BE2C (cell line): ENCODE measurements at regions not wholly inside any gene's neighbourhood (a gene's known extent, or its start where the extent isn't known, plus 50 kb on each side); places are given as distances from the start of the nearest gene placed in this dataset.
"Not testable (repeated sequence)": the region's sequence is repeated elsewhere in the genome, so short reads cannot be mapped to it uniquely, and the experiment has no call there.

Experiments used
- DNase-seq: peaks from one replicate; pipeline ENCODE4 v3.0.0-alpha.2; 2020
- H3K27me3 ChIP-seq: fragments of 250-450 bp; sonication (Bioruptor Pico); 2 replicates; pipeline ENCODE4 v1.5.1; 2020; ENCODE audit warnings: mild to moderate bottlenecking
- H3K36me3 ChIP-seq: fragments of 250-450 bp; sonication (Bioruptor Pico); 2 replicates; pipeline ENCODE4 v1.5.1; 2020; ENCODE audit warnings: mild to moderate bottlenecking
- H3K4me1 ChIP-seq: fragments of 250-450 bp; sonication (Bioruptor Pico); 2 replicates; pipeline ENCODE4 v1.5.1; 2020
- H3K4me3 ChIP-seq: 2 replicates; pipeline ENCODE4 v1.5.1; 2011; ENCODE audit warnings: low read depth, low read length
- H3K9me3 ChIP-seq: fragments of 250-450 bp; sonication (Bioruptor Pico); 2 replicates; pipeline ENCODE4 v1.5.1; 2020
- TF ChIP-seq, protein P1 (sequence below): IDR thresholded peaks from 2 replicates; pipeline ENCODE4 v1.5.1; 2012; ENCODE audit warnings: mild to moderate bottlenecking, low read depth, low read length

DNA sequence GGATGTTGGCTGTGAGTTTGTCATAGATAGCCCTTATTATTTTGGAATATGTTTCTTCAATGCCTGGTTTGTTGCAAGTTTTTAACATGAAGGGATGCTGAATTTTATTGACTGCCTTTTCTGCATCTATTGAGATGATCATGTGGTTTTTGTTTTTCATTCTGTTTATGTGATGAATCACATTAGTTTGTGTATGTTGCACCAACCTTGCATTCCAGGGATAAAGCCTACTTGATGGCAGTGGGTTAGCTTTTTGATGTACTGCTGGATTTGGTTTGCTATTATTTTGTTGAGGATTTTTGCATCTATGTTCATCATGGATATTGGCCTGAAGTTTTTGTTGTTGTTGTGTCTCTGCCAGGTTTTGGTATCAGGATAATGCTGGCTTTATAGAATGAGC lies 225.6 kb downstream of the PCSK1 start:
- DNase-seq = no peak
- Histone ChIP-seq H3K36me3 (no peaks in the 10 kb centered on the region), H3K9me3 (no peaks in the 10 kb centered on the region; the same call in 1 of the 2 replicates), H3K4me3 (no peak overlapping the region), H3K4me1 (no peaks in the 10 kb centered on the region), H3K27me3 (no peaks in the 10 kb centered on the region)
- TF ChIP-seq, protein P1, sequence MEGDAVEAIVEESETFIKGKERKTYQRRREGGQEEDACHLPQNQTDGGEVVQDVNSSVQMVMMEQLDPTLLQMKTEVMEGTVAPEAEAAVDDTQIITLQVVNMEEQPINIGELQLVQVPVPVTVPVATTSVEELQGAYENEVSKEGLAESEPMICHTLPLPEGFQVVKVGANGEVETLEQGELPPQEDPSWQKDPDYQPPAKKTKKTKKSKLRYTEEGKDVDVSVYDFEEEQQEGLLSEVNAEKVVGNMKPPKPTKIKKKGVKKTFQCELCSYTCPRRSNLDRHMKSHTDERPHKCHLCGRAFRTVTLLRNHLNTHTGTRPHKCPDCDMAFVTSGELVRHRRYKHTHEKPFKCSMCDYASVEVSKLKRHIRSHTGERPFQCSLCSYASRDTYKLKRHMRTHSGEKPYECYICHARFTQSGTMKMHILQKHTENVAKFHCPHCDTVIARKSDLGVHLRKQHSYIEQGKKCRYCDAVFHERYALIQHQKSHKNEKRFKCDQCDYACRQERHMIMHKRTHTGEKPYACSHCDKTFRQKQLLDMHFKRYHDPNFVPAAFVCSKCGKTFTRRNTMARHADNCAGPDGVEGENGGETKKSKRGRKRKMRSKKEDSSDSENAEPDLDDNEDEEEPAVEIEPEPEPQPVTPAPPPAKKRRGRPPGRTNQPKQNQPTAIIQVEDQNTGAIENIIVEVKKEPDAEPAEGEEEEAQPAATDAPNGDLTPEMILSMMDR = no peak

DNA sequence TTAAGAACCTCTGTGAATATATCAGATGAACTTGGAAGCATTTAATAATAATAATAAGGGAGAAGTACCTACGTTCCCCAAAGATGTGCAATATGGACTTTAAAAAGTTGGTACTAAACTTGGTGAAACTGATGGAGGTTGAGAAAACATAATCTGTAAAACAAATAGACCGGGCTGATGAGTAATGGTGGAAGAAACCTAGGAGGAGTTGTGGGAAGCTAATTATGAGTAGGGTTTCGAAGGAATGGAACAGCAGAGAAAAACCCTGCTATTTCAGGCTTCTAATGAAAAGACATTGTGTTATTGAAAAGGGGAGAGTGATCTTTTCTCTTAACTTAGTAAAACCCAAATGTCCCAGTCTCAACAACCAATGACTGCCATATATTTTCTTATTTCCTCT lies 229.3 kb downstream of the PCSK1 start:
- Histone ChIP-seq H3K27me3 (no peaks in the 10 kb centered on the region), H3K4me3 (no peak overlapping the region), H3K36me3 (no peaks in the 10 kb centered on the region), H3K9me3 (no peaks in the 10 kb centered on the region), H3K4me1 (no peaks in the 10 kb centered on the region)
- TF ChIP-seq, protein P1 = no peak
- DNase-seq = no peak

DNA sequence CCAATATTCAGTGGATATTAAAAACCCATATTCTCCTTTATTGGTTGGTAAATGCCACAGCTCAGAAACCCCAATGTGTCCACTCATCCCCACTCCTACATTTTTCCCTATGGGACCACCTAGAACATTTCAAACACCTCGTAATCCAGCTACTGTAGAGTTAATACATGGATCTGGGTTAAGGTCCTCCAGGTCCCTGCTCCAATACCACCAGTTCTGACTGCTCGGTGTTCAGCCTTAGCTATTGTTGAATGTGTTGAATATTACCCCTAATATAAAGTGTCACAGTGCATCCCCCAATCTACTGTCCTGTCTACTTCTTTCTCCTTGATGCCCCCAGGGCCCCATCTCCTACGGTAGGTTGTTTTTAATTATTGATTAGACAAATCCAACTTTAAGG lies 231.5 kb downstream of the PCSK1 start:
- no peaks in the 10 kb centered on the region for H3K36me3 ChIP-seq
- TF ChIP-seq, protein P1 = no peak

DNA sequence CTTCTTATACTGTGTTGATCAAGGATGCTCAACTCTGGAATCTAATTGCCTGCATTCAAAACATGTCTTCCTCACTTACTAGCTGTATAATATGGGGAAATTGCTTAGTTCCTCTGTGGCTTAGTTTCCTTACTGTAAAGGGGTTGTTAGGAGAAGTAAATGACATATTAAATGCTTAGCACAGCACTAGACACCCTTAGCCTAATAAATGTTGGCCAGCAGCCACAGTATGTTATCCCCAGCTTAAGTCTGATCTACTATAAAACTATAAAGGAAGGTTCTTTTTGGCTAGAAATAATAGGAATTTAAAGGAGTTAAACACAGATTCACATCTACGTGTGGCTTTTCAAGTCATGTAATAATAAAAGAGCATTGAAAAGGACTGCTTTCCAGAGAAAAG lies 232.4 kb downstream of the PCSK1 start:
- H3K9me3 ChIP-seq = no peaks in the 10 kb centered on the region
- no peak for DNase-seq
- H3K4me1 ChIP-seq = no peaks in the 10 kb centered on the region
- TF ChIP-seq, protein P1 = no peak
- no peaks in the 10 kb centered on the region for H3K36me3 ChIP-seq
- no peak overlapping the region for H3K4me3 ChIP-seq
- no peaks in the 10 kb centered on the region for H3K27me3 ChIP-seq

More for the DNA sequence above, 231.5 kb downstream of the PCSK1 start:
- H3K9me3 ChIP-seq = no peaks in the 10 kb centered on the region
- no peak for DNase-seq
- no peak overlapping the region for H3K4me3 ChIP-seq
- no peaks in the 10 kb centered on the region for H3K4me1 ChIP-seq
- no peaks in the 10 kb centered on the region for H3K27me3 ChIP-seq

DNA sequence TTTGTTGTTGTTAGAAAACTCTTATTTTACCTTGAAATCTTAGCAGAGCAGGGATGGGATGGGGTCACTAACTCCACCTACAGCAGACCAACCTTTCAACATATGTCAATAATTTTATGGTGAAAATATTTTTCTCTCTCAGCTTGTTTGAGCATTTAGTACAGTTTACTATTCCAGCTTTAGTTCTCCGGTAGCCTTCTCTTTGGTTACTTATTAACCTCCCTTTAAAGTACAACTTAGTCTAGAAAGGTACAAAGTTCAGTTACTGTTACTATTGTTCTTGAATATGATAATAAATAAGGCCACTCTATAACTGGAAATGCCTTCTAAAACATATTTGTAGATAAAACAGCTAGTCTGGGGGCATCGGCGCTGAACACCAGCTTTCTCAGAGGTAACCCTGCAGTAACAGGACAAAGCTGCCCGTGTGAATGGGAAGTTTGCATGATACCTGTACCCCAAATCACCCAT lies 233.3 kb downstream of the PCSK1 start:
- no peaks in the 10 kb centered on the region for H3K9me3 ChIP-seq
- no peaks in the 10 kb centered on the region for H3K36me3 ChIP-seq
- DNase-seq = no peak
- no peak overlapping the region for H3K4me3 ChIP-seq
- no peaks in the 10 kb centered on the region for H3K4me1 ChIP-seq
- TF ChIP-seq, protein P1 = no peak
- no peaks in the 10 kb centered on the region for H3K27me3 ChIP-seq

DNA sequence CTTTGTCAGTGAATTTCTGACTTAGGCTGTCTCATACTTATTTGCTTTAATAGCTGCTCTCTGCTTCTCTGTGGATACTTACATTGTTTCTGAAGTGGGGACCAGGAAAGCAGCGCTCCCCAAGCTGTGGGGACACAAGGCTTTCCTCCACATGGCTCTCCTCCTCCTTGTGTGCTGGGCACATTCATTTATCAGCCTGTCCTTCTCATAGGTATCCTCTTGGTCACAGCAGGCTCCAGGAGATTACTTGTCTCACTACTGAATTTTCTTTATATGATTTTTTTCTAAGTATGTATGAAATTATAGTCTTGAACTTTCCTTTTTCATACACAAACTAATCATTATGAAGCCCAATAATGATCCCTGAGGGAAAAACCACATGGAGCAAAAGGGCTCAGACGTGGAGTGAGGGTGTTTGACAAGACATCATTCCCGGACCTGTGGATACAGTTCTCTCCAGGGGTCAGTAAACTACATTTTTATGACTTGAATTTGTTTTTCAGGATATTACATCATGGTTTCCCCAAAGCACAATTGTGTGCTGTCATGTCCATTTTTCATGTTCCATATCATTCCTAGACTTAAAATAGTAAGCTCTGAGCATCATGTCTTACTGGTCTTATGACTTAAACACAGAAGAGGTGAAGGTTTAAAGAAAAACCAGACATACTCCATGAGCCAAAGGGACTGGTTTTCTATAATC lies 234.5 kb downstream of the PCSK1 start:
- H3K4me3 ChIP-seq = no peak overlapping the region
- H3K27me3 ChIP-seq = no peaks in the 10 kb centered on the region
- TF ChIP-seq, protein P1 = no peak
- no peaks in the 10 kb centered on the region for H3K9me3 ChIP-seq
- no peak for DNase-seq
- H3K36me3 ChIP-seq = no peaks in the 10 kb centered on the region
- H3K4me1 ChIP-seq = no peaks in the 10 kb centered on the region

DNA sequence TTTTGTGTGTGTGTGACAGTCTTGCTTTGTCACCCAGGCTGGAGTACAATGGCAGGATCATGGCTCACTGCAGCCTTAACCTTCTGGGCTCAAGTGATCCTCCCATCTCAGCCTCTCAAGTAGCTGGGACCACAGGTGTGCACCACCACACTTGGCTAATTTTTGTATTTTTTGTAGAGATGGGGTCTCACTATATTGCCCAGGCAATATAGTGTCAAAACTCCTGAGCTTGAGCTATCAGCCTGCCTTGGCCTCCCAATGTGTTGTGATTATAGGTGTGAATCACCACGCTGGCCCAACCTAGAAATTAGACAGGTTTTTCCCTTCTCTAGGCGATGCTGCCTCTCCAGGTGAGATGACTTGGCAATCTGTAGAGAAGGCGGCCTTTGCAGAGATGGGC lies 235.3 kb downstream of the PCSK1 start:
- H3K4me3 ChIP-seq, H3K27me3 ChIP-seq, H3K9me3 ChIP-seq, H3K4me1 ChIP-seq, DNase-seq, H3K36me3 ChIP-seq: not testable (repeated sequence)
